Retinal pigment epithelial cell (primary cell): ENCODE measurements at regions not wholly inside any gene's neighbourhood (a gene's known extent, or its start where the extent isn't known, plus 50 kb on each side); places are given as distances from the start of the nearest gene placed in this dataset.

Experiments
- DNase-seq: peaks from one replicate; pipeline ENCODE4 v3.0.0-alpha.2; 2010; ENCODE audit warnings: low read depth
- H3K4me3 ChIP-seq: 2 replicates; pipeline ENCODE4 v1.5.1; 2011; ENCODE audit warnings: mild to moderate bottlenecking, low read length, control low read depth, moderate library complexity
- CTCF ChIP-seq: conservative IDR thresholded peaks from 2 replicates; pipeline ENCODE4 v1.5.1; 2011; ENCODE audit warnings: low read depth, low read length, control low read depth, inconsistent platforms

- DNase-seq: no peak
Measured at GRCh38 chr21:26637201-26637745, 64.2 kb upstream of the CYYR1 start.

GRCh38 chr21:26635681-26636080 lies 62.6 kb upstream of the CYYR1 start:
- TF ChIP-seq CTCF: no peak
- H3K4me3 ChIP-seq: no peak overlapping the region
- DNase-seq: no peak

More at GRCh38 chr21:26637201-26637745, 64.2 kb upstream of the CYYR1 start:
- no peak for TF ChIP-seq CTCF
- no peak overlapping the region for H3K4me3 ChIP-seq

GRCh38 chr21:26632691-26633090 lies 59.6 kb upstream of the CYYR1 start:
- H3K4me3 ChIP-seq: no peak overlapping the region
- TF ChIP-seq CTCF: no peak
- DNase-seq: no peak

GRCh38 chr21:26626187-26626586 lies 53.1 kb upstream of the CYYR1 start:
- H3K4me3 ChIP-seq: no peak overlapping the region
- DNase-seq: no peak
- TF ChIP-seq CTCF: no peak

- TF ChIP-seq CTCF: no peak
- DNase-seq: no peak
- no peak overlapping the region for H3K4me3 ChIP-seq
Measured at GRCh38 chr21:26624983-26625519, 52.0 kb upstream of the CYYR1 start.
